Stomach (tissue), 8 donors: ENCODE measurements at regions not wholly inside any gene's neighbourhood (a gene's known extent, or its start where the extent isn't known, plus 50 kb on each side); places are given as distances from the start of the nearest gene placed in this dataset.

ENCODE experiments used
- DNase-seq, 2 donors: peaks; one replicate each; pipeline versions ENCODE4 v3.0.0 to v3.0.0-alpha.2; 2013 to 2019
- H3K27ac ChIP-seq, 5 donors: fragments of 200-600 bp in 4 of 5; sonication (generic) in 4 of 5; one replicate each; pipeline ENCODE4 v1.5.1; 2013 to 2019; ENCODE audit warnings: mild to moderate bottlenecking in 1 of 5, moderate library complexity in 1 of 5
- H3K27me3 ChIP-seq, 3 donors: fragments of 200-600 bp; sonication (generic); one replicate each; pipeline ENCODE4 v1.5.1; 2017 to 2019; ENCODE audit warnings: mixed run types in 1 of 3
- H3K36me3 ChIP-seq, 4 donors: fragments of 200-600 bp; sonication (generic); 1 replicate in 3 of 4; 2 replicates in 1 of 4; pipeline ENCODE4 v1.5.1; 2016 to 2019
- H3K4me1 ChIP-seq, 4 donors: fragments of 200-600 bp; sonication (generic); one replicate each; pipeline ENCODE4 v1.5.1; 2016 to 2019
- H3K4me3 ChIP-seq, 4 donors: fragments of 200-600 bp; sonication (generic) in 3 of 4; one replicate each; pipeline ENCODE4 v1.5.1; 2016 to 2019; ENCODE audit warnings: mild to moderate bottlenecking in 1 of 4
- H3K9me3 ChIP-seq, 4 donors: fragments of 200-600 bp; sonication (generic); one replicate each; pipeline ENCODE4 v1.5.1; 2016 to 2019
- CTCF ChIP-seq, 7 experiments: fragments of 450-650 bp in 4 of 7; fragments of 200-600 bp in 3 of 7; sonication (generic) in 3 of 7; IDR thresholded peaks; one replicate each; pipeline ENCODE4 v1.5.1; 2016 to 2019; ENCODE audit warnings: antibody characterized with exemption in 7 of 7, control low read depth in 2 of 7, mild to moderate bottlenecking in 1 of 7
- EP300 ChIP-seq: sonication (generic); formaldehyde crosslinking; IDR thresholded peaks from one replicate; pipeline ENCODE4 v1.6.1; 2017; ENCODE audit warnings: antibody characterized with exemption
- POLR2A ChIP-seq, 4 donors: fragments of 450-650 bp; IDR thresholded peaks; one replicate each; pipeline ENCODE4 v1.6.1; 2016; ENCODE audit warnings: antibody characterized with exemption in 4 of 4, control low read depth in 2 of 4, mild to moderate bottlenecking in 1 of 4, moderate library complexity in 1 of 4
- POLR2AphosphoS5 ChIP-seq, 3 donors: sonication (generic); formaldehyde crosslinking; IDR thresholded peaks; one replicate each; pipeline ENCODE4 v1.6.1; 2016; ENCODE audit warnings: antibody characterized with exemption in 3 of 3
- WGBS, 5 donors: extraction: QIAGEN DNeasy Blood & Tissue Kit in 3 of 5; methylation state at CpG; one replicate each; pipeline versions ENCODE4 v1.1.5 to v1.1.7; 2013 to 2018; 5-methylcytosine and 5-hydroxymethylcytosine counted together
- intact Hi-C: fragments of 100-400 bp; cut with DNase I; formaldehyde crosslinking; loops from one replicate; pipeline ENCODE4 v1.15.1; 2023; ENCODE audit warnings: low total_unique reads
- donor health status: healthy with polysubstance abuse.
- donor health status: Bipolar disorder and iron deficiency.
- donor health status: healthy.

GRCh38 chr13:106138620-106139019 lies 396.8 kb downstream of the EFNB2 start:
- Histone ChIP-seq H3K36me3 (no peaks in the 10 kb centered on the region), H3K9me3 (peaks cover 0 to 5% (median 0%) of the 10 kb centered on the region in 4 donors), H3K4me1 (peaks cover 0 to 12% (median 2%) of the 10 kb centered on the region in 4 donors), H3K4me3 (no peak overlapping the region), H3K27ac (no peak overlapping the region), H3K27me3 (no peaks in the 10 kb centered on the region)
- intact Hi-C loops = no loop called here
- no peak for DNase-seq
- no peak for TF ChIP-seq POLR2AphosphoS5 (IDR thresholded peaks at IDR 0.05)

GRCh38 chr13:106133025-106133424 lies 402.4 kb downstream of the EFNB2 start:
- no peak overlapping the region for H3K27ac ChIP-seq
- DNase-seq = no peak
- H3K9me3 ChIP-seq = peaks cover 0 to 12% (median 2%) of the 10 kb centered on the region in 4 donors
- H3K36me3 ChIP-seq = no peaks in the 10 kb centered on the region
- TF ChIP-seq EP300 = no peak
- no peak for TF ChIP-seq POLR2A (IDR thresholded peaks at IDR 0.05)
- no peak for TF ChIP-seq POLR2AphosphoS5 (IDR thresholded peaks at IDR 0.05)
- no peak for TF ChIP-seq CTCF (IDR thresholded peaks at IDR 0.05)
- no peaks in the 10 kb centered on the region for H3K27me3 ChIP-seq
- H3K4me3 ChIP-seq = no peak overlapping the region
- whole genome bisulfite sequencing, 5 donors = 45 to 71% (median 63%) methylated on average over 2 of the region's 2 CpGs
- intact Hi-C loops = no loop called here
- peaks cover 0 to 17% (median 16%) of the 10 kb centered on the region in 4 donors for H3K4me1 ChIP-seq

- intact Hi-C loops = no loop called here
- H3K4me3 ChIP-seq = no peak overlapping the region
- peak in 1 of 2 donors; percentile 61 for DNase-seq
- no peaks in the 10 kb centered on the region for H3K36me3 ChIP-seq
- TF ChIP-seq POLR2A (IDR thresholded peaks at IDR 0.05) (no peak), EP300 (no peak), POLR2AphosphoS5 (IDR thresholded peaks at IDR 0.05) (no peak), CTCF (IDR thresholded peaks at IDR 0.05) (no peak)
- H3K9me3 ChIP-seq = peaks cover 0 to 12% (median 2%) of the 10 kb centered on the region in 4 donors
- no peaks in the 10 kb centered on the region for H3K27me3 ChIP-seq
- 36 to 48% (median 40%) methylated on average over 1 of the region's 1 CpG for WGBS, 5 donors
- peak overlapping the region in 3 of 5 donors; percentile 23 to 40 (median 40) for H3K27ac ChIP-seq
- H3K4me1 ChIP-seq = peaks cover 0 to 17% (median 16%) of the 10 kb centered on the region in 4 donors
Measured at GRCh38 chr13:106132216-106132615, 403.2 kb downstream of the EFNB2 start.

DNA sequence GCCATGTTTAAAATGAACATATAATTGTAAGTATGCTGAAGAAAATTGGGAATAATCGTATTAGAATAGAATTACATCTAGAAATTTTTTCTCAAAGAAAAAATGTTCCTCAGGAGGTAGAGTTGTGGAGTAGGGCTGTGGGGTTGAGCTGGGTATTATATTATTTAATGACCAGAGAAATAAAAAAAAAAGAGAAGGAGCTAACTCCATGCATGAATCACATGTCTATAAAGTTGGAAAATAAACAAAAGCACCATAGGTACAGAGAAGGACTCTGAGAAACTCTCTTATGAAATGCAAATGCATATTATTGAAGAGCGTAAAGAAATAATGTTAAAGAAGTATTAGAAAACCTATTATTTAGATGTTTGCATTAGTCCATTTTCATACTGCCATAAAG lies 405.5 kb downstream of the EFNB2 start:
- Histone ChIP-seq H3K27ac (no peak overlapping the region), H3K36me3 (no peaks in the 10 kb centered on the region), H3K4me1 (peaks cover 0 to 17% (median 16%) of the 10 kb centered on the region in 4 donors), H3K27me3 (no peaks in the 10 kb centered on the region), H3K4me3 (no peak overlapping the region), H3K9me3 (peaks cover 0 to 12% (median 2%) of the 10 kb centered on the region in 4 donors)
- no peak for DNase-seq
- TF ChIP-seq EP300 = no peak
- no peak for TF ChIP-seq POLR2AphosphoS5 (IDR thresholded peaks at IDR 0.05)
- no peak for TF ChIP-seq CTCF (IDR thresholded peaks at IDR 0.05)
- TF ChIP-seq POLR2A (IDR thresholded peaks at IDR 0.05) = no peak
- intact Hi-C loops = no loop called here
- WGBS, 5 donors = 45 to 70% (median 46%) methylated on average over 2 of the region's 2 CpGs

- intact Hi-C loops = no loop called here
- WGBS, 5 donors = 14 to 31% (median 24%) methylated on average over 1 of the region's 1 CpG
- peak in 1 of 3 donors; percentile 32 for TF ChIP-seq POLR2AphosphoS5 (IDR thresholded peaks at IDR 0.05)
- no peak for TF ChIP-seq EP300
- DNase-seq = peak in 1 of 2 donors; percentile 20
- Histone ChIP-seq H3K27me3 (no peaks in the 10 kb centered on the region), H3K4me3 (no peak overlapping the region), H3K4me1 (peaks cover 0 to 17% (median 16%) of the 10 kb centered on the region in 4 donors), H3K27ac (peak overlapping the region in 3 of 5 donors; percentile 29 to 53 (median 47)), H3K36me3 (no peaks in the 10 kb centered on the region), H3K9me3 (peaks cover 0 to 12% (median 2%) of the 10 kb centered on the region in 4 donors)
Measured at GRCh38 chr13:106129273-106129672, 406.2 kb downstream of the EFNB2 start.
